Osteocyte (in vitro differentiated cells): ENCODE measurements at regions not wholly inside any gene's neighbourhood (a gene's known extent, or its start where the extent isn't known, plus 50 kb on each side); places are given as distances from the start of the nearest gene placed in this dataset.

Source experiments
- DNase-seq: peaks from one replicate; pipeline ENCODE4 v3.0.0; 2021; ENCODE audit warnings: mixed read lengths; ENCODE audit not compliant: unreplicated experiment; ENCODE audit errors: extremely low spot score
- H3K27ac Mint-ChIP-seq: one replicate; pipeline ENCODE4 v1.8.0; 2021; ENCODE audit warnings: mild to moderate bottlenecking, mixed read lengths; ENCODE audit not compliant: unreplicated experiment
- H3K27me3 Mint-ChIP-seq: one replicate; pipeline ENCODE4 v1.8.0; 2021; ENCODE audit warnings: mixed read lengths; ENCODE audit not compliant: unreplicated experiment
- H3K36me3 Mint-ChIP-seq: one replicate; pipeline ENCODE4 v1.8.0; 2021; ENCODE audit warnings: mixed read lengths; ENCODE audit not compliant: unreplicated experiment
- H3K4me1 Mint-ChIP-seq: one replicate; pipeline ENCODE4 v1.8.0; 2021; ENCODE audit warnings: mixed read lengths; ENCODE audit not compliant: unreplicated experiment
- H3K4me3 Mint-ChIP-seq: one replicate; pipeline ENCODE4 v1.8.0; 2021; ENCODE audit warnings: mild to moderate bottlenecking, moderate library complexity, mixed read lengths; ENCODE audit not compliant: unreplicated experiment
- H3K9me3 Mint-ChIP-seq: one replicate; pipeline ENCODE4 v1.8.0; 2021; ENCODE audit warnings: mixed read lengths; ENCODE audit not compliant: unreplicated experiment
- CTCF ChIP-seq: fragments of 200-600 bp; sonication (generic); IDR thresholded peaks from 2 replicates; pipeline ENCODE4 v1.5.0; 2021; ENCODE audit warnings: antibody characterized with exemption, mild to moderate bottlenecking, moderate library complexity

- Mint-ChIP-seq H3K9me3 (no peaks in the 10 kb centered on the region), H3K36me3 (no peaks in the 10 kb centered on the region), H3K4me3 (no peak overlapping the region), H3K4me1 (peaks cover 9% of the 10 kb centered on the region), H3K27me3 (no peaks in the 10 kb centered on the region), H3K27ac (no peak overlapping the region)
- no peak for TF ChIP-seq CTCF
- no peak for DNase-seq
Observed at GRCh38 chr1:194495434-194495833, 1309.0 kb upstream of the B3GALT2 start.

- H3K36me3 Mint-ChIP-seq, result no peaks in the 10 kb centered on the region
- H3K4me3 Mint-ChIP-seq, result no peak overlapping the region
- no peaks in the 10 kb centered on the region for H3K27me3 Mint-ChIP-seq
- H3K27ac Mint-ChIP-seq, result no peak overlapping the region
- no peak for TF ChIP-seq CTCF
- DNase-seq, result no peak
- H3K9me3 Mint-ChIP-seq, result peaks cover 16% of the 10 kb centered on the region
- H3K4me1 Mint-ChIP-seq, result no peaks in the 10 kb centered on the region
Observed at GRCh38 chr1:194487172-194487571, 1300.8 kb upstream of the B3GALT2 start.

- no peak for TF ChIP-seq CTCF
- no peaks in the 10 kb centered on the region for H3K27me3 Mint-ChIP-seq
- no peak for DNase-seq
- no peak overlapping the region for H3K27ac Mint-ChIP-seq
- H3K36me3 Mint-ChIP-seq, result no peaks in the 10 kb centered on the region
- H3K4me1 Mint-ChIP-seq, result peaks cover 2% of the 10 kb centered on the region
- no peak overlapping the region for H3K4me3 Mint-ChIP-seq
- peaks cover 16% of the 10 kb centered on the region for H3K9me3 Mint-ChIP-seq
Observed at GRCh38 chr1:194485432-194485831, 1299.0 kb upstream of the B3GALT2 start.

- no peak overlapping the region for H3K27ac Mint-ChIP-seq
- no peak for TF ChIP-seq CTCF
- DNase-seq, result no peak
- no peaks in the 10 kb centered on the region for H3K36me3 Mint-ChIP-seq
- H3K27me3 Mint-ChIP-seq, result no peaks in the 10 kb centered on the region
- H3K9me3 Mint-ChIP-seq, result no peaks in the 10 kb centered on the region
- H3K4me1 Mint-ChIP-seq, result peaks cover 50% of the 10 kb centered on the region
- H3K4me3 Mint-ChIP-seq, result no peak overlapping the region
Observed at GRCh38 chr1:194478731-194479130, 1292.3 kb upstream of the B3GALT2 start.

- Mint-ChIP-seq H3K4me1 (peaks cover 55% of the 10 kb centered on the region), H3K4me3 (no peak overlapping the region), H3K27ac (no peak overlapping the region), H3K27me3 (no peaks in the 10 kb centered on the region), H3K9me3 (no peaks in the 10 kb centered on the region), H3K36me3 (no peaks in the 10 kb centered on the region)
- DNase-seq, result no peak
- TF ChIP-seq CTCF, result no peak
Observed at GRCh38 chr1:194477908-194478307, 1291.5 kb upstream of the B3GALT2 start.
